Omental fat pad (tissue), 3 donors: ENCODE measurements at regions not wholly inside any gene's neighbourhood (a gene's known extent, or its start where the extent isn't known, plus 50 kb on each side); places are given as distances from the start of the nearest gene placed in this dataset.

Experiments used
- ATAC-seq: fragments of 150-250 bp; one replicate; pipeline ENCODE4 v1.9.1; 2016; ENCODE audit warnings: mild to moderate bottlenecking, moderate library complexity; ENCODE audit not compliant: low FRiP score
- DNase-seq: peaks from one replicate; pipeline ENCODE4 v3.0.0-alpha.2; 2019; ENCODE audit warnings: low spot score
- TF ChIP-seq, protein P1 (sequence below), 3 donors: fragments of 450-650 bp; IDR thresholded peaks; one replicate each; pipeline ENCODE4 v1.5.1; 2016 to 2017; ENCODE audit warnings: antibody characterized with exemption in 3 of 3, mild to moderate bottlenecking in 3 of 3, moderate library complexity in 2 of 3

DNA sequence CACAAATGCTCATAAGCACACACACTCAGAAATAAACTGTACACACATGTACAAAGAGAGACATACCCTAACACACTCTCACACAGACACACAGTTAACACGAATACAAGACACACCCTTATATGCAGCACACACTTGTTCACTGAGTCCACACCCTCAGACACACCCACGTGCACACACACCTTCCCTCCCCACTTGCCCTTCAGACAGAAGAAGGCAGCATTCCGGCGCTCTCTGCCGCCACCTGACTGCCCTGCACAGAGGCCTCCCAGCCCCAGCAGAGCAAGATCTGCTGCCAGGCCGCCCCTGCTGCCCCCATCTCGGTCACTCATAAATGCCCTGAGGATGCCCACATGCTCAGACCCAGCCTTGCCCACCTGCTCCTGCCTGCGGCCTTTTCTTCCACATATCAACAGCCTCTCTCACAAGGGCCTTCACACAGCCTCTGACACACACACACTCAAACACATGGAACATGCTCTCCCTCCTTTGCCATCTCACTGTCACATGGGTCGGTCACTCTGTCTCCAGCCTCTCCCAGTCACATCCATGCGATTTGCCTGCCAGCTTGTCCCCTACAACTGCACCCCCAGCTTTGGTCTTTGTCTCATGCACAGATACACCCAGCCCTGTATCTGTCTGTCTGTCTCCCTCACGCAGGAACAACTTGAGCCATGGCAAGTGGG, 71.1 kb downstream of the EPHB3 start:
- ATAC-seq (no peak), DNase-seq (no peak)
- TF ChIP-seq, protein P1, sequence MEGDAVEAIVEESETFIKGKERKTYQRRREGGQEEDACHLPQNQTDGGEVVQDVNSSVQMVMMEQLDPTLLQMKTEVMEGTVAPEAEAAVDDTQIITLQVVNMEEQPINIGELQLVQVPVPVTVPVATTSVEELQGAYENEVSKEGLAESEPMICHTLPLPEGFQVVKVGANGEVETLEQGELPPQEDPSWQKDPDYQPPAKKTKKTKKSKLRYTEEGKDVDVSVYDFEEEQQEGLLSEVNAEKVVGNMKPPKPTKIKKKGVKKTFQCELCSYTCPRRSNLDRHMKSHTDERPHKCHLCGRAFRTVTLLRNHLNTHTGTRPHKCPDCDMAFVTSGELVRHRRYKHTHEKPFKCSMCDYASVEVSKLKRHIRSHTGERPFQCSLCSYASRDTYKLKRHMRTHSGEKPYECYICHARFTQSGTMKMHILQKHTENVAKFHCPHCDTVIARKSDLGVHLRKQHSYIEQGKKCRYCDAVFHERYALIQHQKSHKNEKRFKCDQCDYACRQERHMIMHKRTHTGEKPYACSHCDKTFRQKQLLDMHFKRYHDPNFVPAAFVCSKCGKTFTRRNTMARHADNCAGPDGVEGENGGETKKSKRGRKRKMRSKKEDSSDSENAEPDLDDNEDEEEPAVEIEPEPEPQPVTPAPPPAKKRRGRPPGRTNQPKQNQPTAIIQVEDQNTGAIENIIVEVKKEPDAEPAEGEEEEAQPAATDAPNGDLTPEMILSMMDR (IDR thresholded peaks at IDR 0.05) = no peak
